HAP-1 (cell line): ENCODE measurements at regions not wholly inside any gene's neighbourhood (a gene's known extent, or its start where the extent isn't known, plus 50 kb on each side); places are given as distances from the start of the nearest gene placed in this dataset.

Source experiments
- DNase-seq, 2 experiments: peaks; one replicate each; pipeline ENCODE4 v3.0.0-alpha.2; 2016 to 2020; ENCODE audit warnings: low spot score in 2 of 2
- H3K27me3 ChIP-seq: fragments of 250-450 bp; sonication (Bioruptor Pico); 2 replicates; pipeline ENCODE4 v1.5.1; 2020; ENCODE audit warnings: low read depth, mild to moderate bottlenecking, moderate library complexity
- H3K36me3 ChIP-seq: fragments of 250-450 bp; sonication (Bioruptor Pico); replicated peaks from 2 replicates; pipeline ENCODE4 v1.5.1; 2020; ENCODE audit warnings: mild to moderate bottlenecking
- H3K4me1 ChIP-seq: fragments of 250-450 bp; sonication (Bioruptor Pico); 2 replicates; pipeline ENCODE4 v1.5.1; 2020; ENCODE audit warnings: mild to moderate bottlenecking
- H3K4me3 ChIP-seq: fragments of 250-450 bp; sonication (Bioruptor Pico); 2 replicates; pipeline ENCODE4 v1.5.1; 2020; ENCODE audit warnings: mild to moderate bottlenecking, moderate library complexity
- H3K9me3 ChIP-seq: fragments of 250-450 bp; sonication (Bioruptor Pico); 2 replicates; pipeline ENCODE4 v1.5.1; 2020; ENCODE audit warnings: mild to moderate bottlenecking, moderate library complexity
- in situ Hi-C: fragments of 300-500 bp; cut with MboI; formaldehyde crosslinking; loops from 3 replicates; pipeline ENCODE4 v1.14.3; 2020; ENCODE audit warnings: low sequenced_read_pairs, inconsistent platforms, mixed read lengths

GRCh38 chr7:121466455-121466854 is 70.3 kb upstream of the FAM3C start:
- Histone ChIP-seq H3K9me3 (no peaks in the 10 kb centered on the region), H3K4me3 (no peak overlapping the region), H3K27me3 (no peaks in the 10 kb centered on the region), H3K36me3 (no peaks in the 10 kb centered on the region), H3K4me1 (no peaks in the 10 kb centered on the region; the same call in none of the 2 replicates)
- in situ Hi-C loops = no loop called here
- no peak for DNase-seq

- no peaks in the 10 kb centered on the region for H3K36me3 ChIP-seq
- in situ Hi-C loops = no loop called here
- no peak overlapping the region for H3K4me3 ChIP-seq
- H3K4me1 ChIP-seq = no peaks in the 10 kb centered on the region
- DNase-seq = no peak
- H3K9me3 ChIP-seq = no peaks in the 10 kb centered on the region
- no peaks in the 10 kb centered on the region for H3K27me3 ChIP-seq
Measured at GRCh38 chr7:121459148-121459547, 63.0 kb upstream of the FAM3C start.

GRCh38 chr7:121456785-121457359 is 60.8 kb upstream of the FAM3C start:
- no peaks in the 10 kb centered on the region for H3K27me3 ChIP-seq
- in situ Hi-C loops = no loop called here
- H3K9me3 ChIP-seq = no peaks in the 10 kb centered on the region
- H3K36me3 ChIP-seq = no peaks in the 10 kb centered on the region
- H3K4me3 ChIP-seq = no peak overlapping the region
- H3K4me1 ChIP-seq = no peaks in the 10 kb centered on the region
- DNase-seq = no peak

- H3K36me3 ChIP-seq = no peaks in the 10 kb centered on the region
- in situ Hi-C loops = no loop called here
- no peak for DNase-seq
Measured at GRCh38 chr7:121456015-121456414, 59.9 kb upstream of the FAM3C start.

GRCh38 chr7:121452389-121452788 is 56.3 kb upstream of the FAM3C start:
- in situ Hi-C loops = no loop called here
- DNase-seq = no peak

More at GRCh38 chr7:121456015-121456414, 59.9 kb upstream of the FAM3C start:
- H3K4me3 ChIP-seq = no peak overlapping the region
- no peaks in the 10 kb centered on the region for H3K4me1 ChIP-seq
- H3K9me3 ChIP-seq = no peaks in the 10 kb centered on the region
- H3K27me3 ChIP-seq = no peaks in the 10 kb centered on the region

GRCh38 chr7:121451367-121452094 is 55.4 kb upstream of the FAM3C start:
- no peak for DNase-seq
- in situ Hi-C loops = no loop called here

More at GRCh38 chr7:121452389-121452788, 56.3 kb upstream of the FAM3C start:
- no peaks in the 10 kb centered on the region for H3K27me3 ChIP-seq
- H3K9me3 ChIP-seq = no peaks in the 10 kb centered on the region
- H3K36me3 ChIP-seq = no peaks in the 10 kb centered on the region
- peaks cover 4% of the 10 kb centered on the region; the same call in 1 of the 2 replicates for H3K4me1 ChIP-seq
- H3K4me3 ChIP-seq = no peak overlapping the region

GRCh38 chr7:121450631-121451198 is 54.6 kb upstream of the FAM3C start:
- in situ Hi-C loops = no loop called here
- H3K4me3 ChIP-seq = no peak overlapping the region
- H3K27me3 ChIP-seq = no peaks in the 10 kb centered on the region
- no peaks in the 10 kb centered on the region for H3K9me3 ChIP-seq
- DNase-seq = no peak
- no peaks in the 10 kb centered on the region for H3K36me3 ChIP-seq
- H3K4me1 ChIP-seq = peaks cover 4% of the 10 kb centered on the region; the same call in 1 of the 2 replicates

More at GRCh38 chr7:121451367-121452094, 55.4 kb upstream of the FAM3C start:
- H3K36me3 ChIP-seq = no peaks in the 10 kb centered on the region
- peaks cover 4% of the 10 kb centered on the region; the same call in 1 of the 2 replicates for H3K4me1 ChIP-seq
- H3K9me3 ChIP-seq = no peaks in the 10 kb centered on the region
- no peak overlapping the region for H3K4me3 ChIP-seq
- no peaks in the 10 kb centered on the region for H3K27me3 ChIP-seq

GRCh38 chr7:121449735-121450240 is 53.7 kb upstream of the FAM3C start:
- Histone ChIP-seq H3K36me3 (no peaks in the 10 kb centered on the region), H3K27me3 (no peaks in the 10 kb centered on the region), H3K4me1 (peaks cover 4% of the 10 kb centered on the region; the same call in 1 of the 2 replicates), H3K4me3 (no peak overlapping the region), H3K9me3 (no peaks in the 10 kb centered on the region)
- in situ Hi-C loops = no loop called here
- DNase-seq = no peak

GRCh38 chr7:121449329-121449728 is 53.2 kb upstream of the FAM3C start:
- Histone ChIP-seq H3K36me3 (no peaks in the 10 kb centered on the region), H3K4me1 (peaks cover 4% of the 10 kb centered on the region; the same call in 1 of the 2 replicates), H3K9me3 (no peaks in the 10 kb centered on the region), H3K27me3 (no peaks in the 10 kb centered on the region), H3K4me3 (no peak overlapping the region)
- no peak for DNase-seq
- in situ Hi-C loops = no loop called here

- in situ Hi-C loops = no loop called here
- DNase-seq = no peak
- H3K4me1 ChIP-seq = peaks cover 4% of the 10 kb centered on the region; the same call in 1 of the 2 replicates
- no peaks in the 10 kb centered on the region for H3K36me3 ChIP-seq
- no peaks in the 10 kb centered on the region for H3K9me3 ChIP-seq
- H3K4me3 ChIP-seq = no peak overlapping the region
- H3K27me3 ChIP-seq = no peaks in the 10 kb centered on the region
Measured at GRCh38 chr7:121448429-121448828, 52.3 kb upstream of the FAM3C start.

- in situ Hi-C loops = no loop called here
- Histone ChIP-seq H3K4me3 (no peak overlapping the region), H3K9me3 (no peaks in the 10 kb centered on the region), H3K4me1 (peaks cover 4% of the 10 kb centered on the region; the same call in 1 of the 2 replicates), H3K27me3 (no peaks in the 10 kb centered on the region), H3K36me3 (no peaks in the 10 kb centered on the region)
- DNase-seq = no peak
Measured at GRCh38 chr7:121447911-121448300, 51.8 kb upstream of the FAM3C start.

GRCh38 chr7:121447243-121447910 is 51.3 kb upstream of the FAM3C start:
- H3K9me3 ChIP-seq = no peaks in the 10 kb centered on the region
- peaks cover 4% of the 10 kb centered on the region; the same call in 1 of the 2 replicates for H3K4me1 ChIP-seq
- in situ Hi-C loops = no loop called here
- no peaks in the 10 kb centered on the region for H3K36me3 ChIP-seq
- no peak for DNase-seq
- no peak overlapping the region for H3K4me3 ChIP-seq
- no peaks in the 10 kb centered on the region for H3K27me3 ChIP-seq

- no peaks in the 10 kb centered on the region for H3K27me3 ChIP-seq
- H3K4me3 ChIP-seq = no peak overlapping the region
- H3K36me3 ChIP-seq = no peaks in the 10 kb centered on the region
- in situ Hi-C loops = no loop called here
- DNase-seq = no peak
- H3K4me1 ChIP-seq = peaks cover 4% of the 10 kb centered on the region; the same call in 1 of the 2 replicates
- H3K9me3 ChIP-seq = no peaks in the 10 kb centered on the region
Measured at GRCh38 chr7:121446526-121446925, 50.4 kb upstream of the FAM3C start.
